ENCODE measurements at regions not wholly inside any gene's neighbourhood (a gene's known extent, or its start where the extent isn't known, plus 50 kb on each side); places are given as distances from the start of the nearest gene placed in this dataset.

GRCh38 chr6:168192901-168193815 is 114.1 kb upstream of the FRMD1 start:
- no TSS peak for BruUV-seq (replicated peaks)
- no peak overlapping the region for H3K9ac ChIP-seq (ENCODE audit: insufficient read depth in 1 of 2, low read depth in 2 of 2, low read length in 2 of 2)
- H3K27me3 ChIP-seq (ENCODE audit: control insufficient read depth in 2 of 2, insufficient read depth in 2 of 2, low read length in 2 of 2), result peaks cover 54 to 94% of the 10 kb centered on the region in 2 experiments
- H3K79me2 ChIP-seq (ENCODE audit: control insufficient read depth, insufficient read depth, low read length), result no peaks in the 10 kb centered on the region
- peaks cover 0 to 7% of the 10 kb centered on the region in 2 experiments; a peak in 1 of 5 replicates for H3K4me1 ChIP-seq (replicated peaks in 1 of 2; ENCODE audit: control insufficient read depth in 2 of 2, insufficient read depth in 2 of 2, low read length in 2 of 2)
- H4K20me1 ChIP-seq (replicated peaks; ENCODE audit: control insufficient read depth, insufficient read depth, low read length), result peaks cover 14% of the 10 kb centered on the region
- H3K4me3 ChIP-seq, result no peak overlapping the region
- H3K36me3 ChIP-seq (ENCODE audit: control insufficient read depth, insufficient read depth, low read length), result no peaks in the 10 kb centered on the region
- FAIRE-seq (no peak), DNase-seq (ENCODE audit: extremely low read depth in 1 of 4, low spot score in 3 of 4) (no peak), ATAC-seq (no peak)
- no peaks in the 10 kb centered on the region for H3K9me1 ChIP-seq (ENCODE audit: control insufficient read depth, insufficient read depth, low read length)
- no peak overlapping the region for H3K27ac ChIP-seq (ENCODE audit: extremely low read depth, low read depth, low read length)
- POLR2A ChIA-PET, result no interaction called here
- no peak for TF ChIP-seq HMG20B (CRISPR knock-in tag; IDR thresholded peaks at IDR 0.05)
- TF ChIP-seq EZH2 (IDR thresholded peaks at IDR 0.05; ENCODE audit: borderline replicate concordance, low read depth, low read length), result peak; percentile 57; the same call in 1 of the 2 replicates
- intact Hi-C loops (cut with micrococcal nuclease) (loop anchor here (10.0 kb wide), 1 partner anchor 692 kb away; no protein-coding TSS in a partner anchor), in situ Hi-C loops (cut with MboI) (no loop called here)
- 12% methylated on average over 45 of the region's 47 CpGs for WGBS (ENCODE audit: insufficient coverage, low coverage, missing lambda C conversion rate)
- H3K4me2 ChIP-seq (ENCODE audit: insufficient read depth, low read length), result no peak overlapping the region
- CTCF ChIA-PET (ENCODE audit: low intra/inter-chr PET ratio), result interaction anchor here (1.2 kb wide), 1 partner anchor 163 kb away, joined by 4 read pairs; no protein-coding TSS in a partner anchor
- no peak overlapping the region for H2AFZ ChIP-seq (ENCODE audit: low read depth, low read length)
- no peaks in the 10 kb centered on the region for H3K9me3 ChIP-seq (replicated peaks; ENCODE audit: control insufficient read depth, insufficient read depth, low read depth, low read length)

DNA sequence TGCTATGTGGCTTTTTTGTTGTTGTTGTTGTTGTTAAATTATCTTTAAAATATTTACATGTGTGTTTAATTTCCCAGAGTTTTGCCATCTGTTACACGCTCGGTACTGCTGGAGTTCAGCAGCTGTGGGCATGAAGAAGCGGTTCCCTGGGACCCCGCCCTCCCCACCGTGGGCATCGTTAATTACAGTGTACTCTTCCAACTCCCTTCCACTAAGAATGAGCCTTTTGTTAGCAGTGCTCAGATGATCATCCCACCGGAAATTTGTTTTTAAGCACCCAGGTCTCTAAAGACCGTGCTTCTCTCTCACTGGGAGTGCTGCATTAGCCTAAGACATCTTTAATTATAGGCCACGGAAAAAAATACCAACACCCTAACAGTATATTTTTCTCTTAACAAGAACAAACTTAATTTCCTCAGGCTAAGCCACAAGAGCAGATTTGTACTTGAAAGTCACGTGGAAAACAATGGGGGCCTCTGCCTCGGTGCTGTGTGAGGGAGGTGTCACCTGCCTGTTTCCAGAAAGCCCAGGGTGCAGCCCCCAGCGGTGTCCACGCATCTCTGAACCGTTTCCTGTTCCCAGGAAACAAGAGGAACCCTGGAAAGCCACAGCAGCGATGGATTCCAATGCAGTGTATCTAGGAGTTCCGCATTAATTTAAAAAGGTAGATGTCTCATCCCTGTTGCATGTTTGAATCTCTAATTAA is 113.3 kb upstream of the FRMD1 start:
- intact Hi-C loops (cut with micrococcal nuclease) (loop anchor here (10.0 kb wide), 1 partner anchor 692 kb away; no protein-coding TSS in a partner anchor), in situ Hi-C loops (cut with MboI) (no loop called here)
- H2AFZ ChIP-seq (ENCODE audit: low read depth, low read length), result no peak overlapping the region
- 3% methylated on average over 16 of the region's 16 CpGs for WGBS (ENCODE audit: insufficient coverage, low coverage, missing lambda C conversion rate)
- no peaks in the 10 kb centered on the region for H3K36me3 ChIP-seq (ENCODE audit: control insufficient read depth, insufficient read depth, low read length)
- H3K9me3 ChIP-seq (replicated peaks; ENCODE audit: control insufficient read depth, insufficient read depth, low read depth, low read length), result no peaks in the 10 kb centered on the region
- no peaks in the 10 kb centered on the region for H3K9me1 ChIP-seq (ENCODE audit: control insufficient read depth, insufficient read depth, low read length)
- H3K9ac ChIP-seq (ENCODE audit: insufficient read depth in 1 of 2, low read depth in 2 of 2, low read length in 2 of 2), result no peak overlapping the region
- no peak overlapping the region for H3K4me2 ChIP-seq (ENCODE audit: insufficient read depth, low read length)
- ChIA-PET CTCF (ENCODE audit: low intra/inter-chr PET ratio) (no interaction called here), POLR2A (no interaction called here)
- DNase-seq (ENCODE audit: extremely low read depth in 1 of 4, low spot score in 3 of 4) (no peak), ATAC-seq (no peak), FAIRE-seq (no peak)
- peaks cover 14% of the 10 kb centered on the region for H4K20me1 ChIP-seq (replicated peaks; ENCODE audit: control insufficient read depth, insufficient read depth, low read length)
- peaks cover 0 to 7% of the 10 kb centered on the region in 2 experiments; a peak in 1 of 5 replicates for H3K4me1 ChIP-seq (replicated peaks in 1 of 2; ENCODE audit: control insufficient read depth in 2 of 2, insufficient read depth in 2 of 2, low read length in 2 of 2)
- no peaks in the 10 kb centered on the region for H3K79me2 ChIP-seq (ENCODE audit: control insufficient read depth, insufficient read depth, low read length)
- H3K4me3 ChIP-seq, result no peak overlapping the region
- no TSS peak for BruUV-seq (replicated peaks)
- H3K27me3 ChIP-seq (ENCODE audit: control insufficient read depth in 2 of 2, insufficient read depth in 2 of 2, low read length in 2 of 2), result peaks cover 50 to 85% of the 10 kb centered on the region in 2 experiments
- no peak overlapping the region for H3K27ac ChIP-seq (ENCODE audit: extremely low read depth, low read depth, low read length)
- TF ChIP-seq, protein P1, sequence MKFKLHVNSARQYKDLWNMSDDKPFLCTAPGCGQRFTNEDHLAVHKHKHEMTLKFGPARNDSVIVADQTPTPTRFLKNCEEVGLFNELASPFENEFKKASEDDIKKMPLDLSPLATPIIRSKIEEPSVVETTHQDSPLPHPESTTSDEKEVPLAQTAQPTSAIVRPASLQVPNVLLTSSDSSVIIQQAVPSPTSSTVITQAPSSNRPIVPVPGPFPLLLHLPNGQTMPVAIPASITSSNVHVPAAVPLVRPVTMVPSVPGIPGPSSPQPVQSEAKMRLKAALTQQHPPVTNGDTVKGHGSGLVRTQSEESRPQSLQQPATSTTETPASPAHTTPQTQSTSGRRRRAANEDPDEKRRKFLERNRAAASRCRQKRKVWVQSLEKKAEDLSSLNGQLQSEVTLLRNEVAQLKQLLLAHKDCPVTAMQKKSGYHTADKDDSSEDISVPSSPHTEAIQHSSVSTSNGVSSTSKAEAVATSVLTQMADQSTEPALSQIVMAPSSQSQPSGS (CRISPR knock-in tag; IDR thresholded peaks at IDR 0.05), result no peak
- TF ChIP-seq, protein P2, sequence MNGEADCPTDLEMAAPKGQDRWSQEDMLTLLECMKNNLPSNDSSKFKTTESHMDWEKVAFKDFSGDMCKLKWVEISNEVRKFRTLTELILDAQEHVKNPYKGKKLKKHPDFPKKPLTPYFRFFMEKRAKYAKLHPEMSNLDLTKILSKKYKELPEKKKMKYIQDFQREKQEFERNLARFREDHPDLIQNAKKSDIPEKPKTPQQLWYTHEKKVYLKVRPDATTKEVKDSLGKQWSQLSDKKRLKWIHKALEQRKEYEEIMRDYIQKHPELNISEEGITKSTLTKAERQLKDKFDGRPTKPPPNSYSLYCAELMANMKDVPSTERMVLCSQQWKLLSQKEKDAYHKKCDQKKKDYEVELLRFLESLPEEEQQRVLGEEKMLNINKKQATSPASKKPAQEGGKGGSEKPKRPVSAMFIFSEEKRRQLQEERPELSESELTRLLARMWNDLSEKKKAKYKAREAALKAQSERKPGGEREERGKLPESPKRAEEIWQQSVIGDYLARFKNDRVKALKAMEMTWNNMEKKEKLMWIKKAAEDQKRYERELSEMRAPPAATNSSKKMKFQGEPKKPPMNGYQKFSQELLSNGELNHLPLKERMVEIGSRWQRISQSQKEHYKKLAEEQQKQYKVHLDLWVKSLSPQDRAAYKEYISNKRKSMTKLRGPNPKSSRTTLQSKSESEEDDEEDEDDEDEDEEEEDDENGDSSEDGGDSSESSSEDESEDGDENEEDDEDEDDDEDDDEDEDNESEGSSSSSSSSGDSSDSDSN (IDR thresholded peaks at IDR 0.05; ENCODE audit: borderline replicate concordance in 1 of 2, low read depth in 2 of 2, low read length in 2 of 2), result no peak
- TF ChIP-seq TCF15 (CRISPR knock-in tag; IDR thresholded peaks at IDR 0.05) (no peak), SP2 (IDR thresholded peaks at IDR 0.05; ENCODE audit: extremely low read depth, low read depth, low read length, poor library complexity, severe bottlenecking) (no peak), KLF1 (tag; IDR thresholded peaks at IDR 0.05) (no peak)
